NCI-H446 (cell line): ENCODE measurements at regions not wholly inside any gene's neighbourhood (a gene's known extent, or its start where the extent isn't known, plus 50 kb on each side); places are given as distances from the start of the nearest gene placed in this dataset.
"Not testable (repeated sequence)": the region's sequence is repeated elsewhere in the genome, so short reads cannot be mapped to it uniquely, and the experiment has no call there.

ENCODE experiments used
- DNase-seq, 2 experiments: peaks; one replicate each; lab custom pipeline; 2025; lab: John Stamatoyannopoulos, UW

- DNase-seq, result not testable (repeated sequence)
Observed at GRCh38 chr14:105752420-105752819, 226.0 kb downstream of the TMEM121 start.

DNA sequence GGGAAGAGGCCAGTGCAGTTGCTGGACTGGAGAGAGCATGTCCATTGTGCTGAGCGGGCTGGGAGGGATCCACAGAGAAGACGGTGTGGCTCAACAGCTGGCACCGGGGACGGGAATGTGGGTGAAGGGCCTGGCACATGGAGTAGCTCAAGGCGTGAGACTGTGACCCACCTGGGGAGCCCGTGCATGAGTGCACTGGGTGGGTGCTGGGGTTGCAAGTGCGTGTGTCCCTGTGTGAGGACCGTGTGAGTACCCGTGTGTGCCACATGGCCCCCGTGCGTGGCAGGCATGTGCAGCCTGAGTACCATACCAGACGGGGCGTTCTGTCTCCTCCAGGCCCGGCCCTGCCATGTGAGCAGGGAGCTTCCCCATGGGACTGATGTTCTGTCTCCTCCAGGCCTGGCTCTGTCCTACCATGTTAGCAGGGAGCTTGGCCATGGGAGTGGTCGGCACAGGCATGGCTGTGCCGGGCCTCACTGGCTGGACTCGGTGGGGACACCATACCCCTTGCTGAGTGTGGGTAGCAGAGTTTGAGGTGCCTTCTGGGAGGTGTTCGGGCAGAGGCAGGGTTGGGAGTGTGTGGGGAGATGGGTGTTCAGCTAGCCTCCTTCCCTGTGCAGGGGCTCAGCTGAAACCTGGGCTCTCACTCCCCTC, 234.4 kb downstream of the TMEM121 start:
- DNase-seq, result no peak

DNA sequence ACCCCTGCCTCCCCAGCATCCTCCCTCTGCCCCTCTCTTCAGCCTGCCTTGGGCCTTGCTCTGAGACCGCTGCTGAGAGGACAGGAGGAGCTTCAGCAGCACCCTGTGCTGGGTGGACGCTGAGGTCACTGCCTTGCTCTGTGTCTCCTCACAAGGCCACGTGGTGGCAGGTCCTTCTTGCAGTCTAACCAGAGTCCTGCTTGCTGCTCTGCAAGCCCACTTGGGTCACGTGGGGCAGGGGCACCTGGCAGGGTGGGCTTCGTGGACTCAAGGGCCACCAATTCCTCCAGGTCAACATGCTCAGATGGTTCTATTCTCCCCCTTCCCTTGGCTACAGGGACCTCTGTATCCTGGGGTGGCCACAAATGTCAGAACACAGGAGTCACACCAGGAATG, 235.0 kb downstream of the TMEM121 start:
- DNase-seq, result not testable (repeated sequence)

DNA sequence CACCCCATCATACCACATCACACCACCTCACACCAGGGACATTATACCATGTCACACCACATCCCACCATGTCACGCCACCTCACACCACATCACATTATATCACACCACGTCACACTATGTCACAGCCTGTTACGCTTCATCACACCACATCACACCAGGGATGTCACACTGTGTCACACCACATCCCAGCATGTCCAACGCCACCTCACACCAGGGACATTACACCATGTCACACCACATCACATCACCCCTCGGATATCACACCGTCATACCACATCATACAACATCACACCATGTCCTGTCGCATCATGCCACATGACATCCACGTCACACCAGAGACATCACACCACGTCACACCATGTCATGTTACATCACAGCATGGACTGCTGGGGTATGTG, 235.5 kb downstream of the TMEM121 start:
- no peak for DNase-seq

DNA sequence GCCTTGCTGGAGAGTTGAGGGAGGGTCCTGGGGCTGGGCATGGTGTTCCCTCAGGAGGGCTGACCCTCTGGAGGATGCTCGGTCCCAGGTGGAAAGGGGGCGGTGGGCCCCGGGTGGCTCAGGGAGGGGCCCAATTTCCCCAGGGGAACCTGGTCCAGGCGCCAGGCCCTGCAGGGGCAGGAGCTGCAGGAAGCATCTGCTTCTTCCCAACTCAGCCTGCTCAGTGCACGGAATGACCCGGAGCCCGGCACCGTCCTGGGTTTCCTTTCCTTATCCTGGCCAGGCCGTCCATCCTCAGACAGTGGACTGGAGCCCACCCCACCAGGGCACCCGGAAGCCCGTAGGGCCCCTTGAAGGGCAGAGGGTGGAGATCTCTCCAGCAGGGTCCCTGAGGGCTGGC, 235.9 kb downstream of the TMEM121 start:
- DNase-seq, result not testable (repeated sequence)

GRCh38 chr14:105764254-105764901, 238.0 kb downstream of the TMEM121 start:
- not testable (repeated sequence) for DNase-seq

DNA sequence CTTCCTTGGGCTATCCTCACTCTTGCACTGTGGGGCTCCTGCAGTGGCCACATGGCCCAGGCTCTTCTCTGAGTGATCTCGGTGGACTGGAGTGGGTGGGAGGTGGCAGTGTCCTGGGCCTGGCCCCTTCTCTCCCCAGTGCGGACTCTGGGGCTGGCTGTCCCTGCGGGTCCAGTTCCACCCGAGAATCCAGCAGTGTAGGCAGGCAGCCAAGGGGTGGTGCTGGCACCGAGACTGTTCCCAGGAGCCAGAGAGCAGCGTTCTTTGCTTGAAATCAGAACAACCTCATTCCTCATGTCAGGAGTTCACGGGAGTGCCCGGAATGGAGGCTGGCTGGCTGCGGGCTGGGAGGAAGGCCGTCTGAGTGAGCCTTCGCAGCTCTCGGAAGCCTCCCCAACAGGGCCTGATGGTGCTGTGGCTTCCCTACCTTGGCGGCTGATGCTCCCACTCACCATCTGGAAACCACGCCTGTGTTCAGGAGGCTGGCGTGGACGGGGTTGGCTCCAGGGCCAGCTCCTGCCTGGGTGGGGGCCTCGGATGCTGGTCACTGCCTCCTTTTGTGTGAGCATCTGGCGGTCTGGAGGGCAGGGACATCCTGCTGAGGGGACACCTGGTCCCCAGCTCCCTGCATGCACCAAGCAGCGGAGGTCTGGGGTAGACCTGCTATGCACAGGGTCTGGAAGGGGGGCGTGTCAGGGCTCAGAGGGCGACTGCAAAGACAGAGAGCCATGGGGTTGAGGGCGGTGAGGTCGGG, 238.9 kb downstream of the TMEM121 start:
- not testable (repeated sequence) for DNase-seq

DNA sequence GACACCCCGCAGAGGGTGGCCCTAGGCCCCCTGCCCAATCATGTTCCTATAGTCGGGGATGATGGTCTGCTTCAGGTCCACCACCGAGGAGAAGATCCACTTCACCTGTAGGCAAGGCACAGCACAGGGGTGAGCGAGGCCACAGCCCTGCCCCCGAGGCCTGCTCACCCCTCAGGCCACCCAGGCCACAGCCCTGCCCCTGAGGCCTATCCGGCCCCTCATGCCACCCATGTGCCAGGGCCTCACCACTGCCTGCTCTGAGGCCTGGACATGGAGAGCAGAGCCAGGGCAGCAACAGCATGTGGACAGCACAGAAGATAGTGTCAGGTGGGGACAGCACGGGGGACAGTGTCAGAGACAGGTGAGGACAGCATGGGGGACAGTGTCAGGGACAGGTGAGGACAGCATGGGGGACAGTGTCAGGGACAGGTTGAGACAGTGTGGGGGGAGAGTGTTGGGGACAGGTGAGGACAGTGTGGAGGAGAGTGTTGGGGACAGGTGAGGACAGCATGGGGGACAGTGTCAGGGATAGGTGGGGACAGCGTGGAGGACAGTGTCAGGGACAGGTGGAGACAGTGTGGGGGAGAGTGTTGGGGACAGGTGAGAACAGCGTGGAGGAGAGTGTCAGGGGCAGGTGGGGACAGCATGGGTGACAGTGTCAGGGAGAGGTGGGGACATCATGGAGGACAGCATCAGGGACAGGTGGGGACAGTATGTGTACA, 239.7 kb downstream of the TMEM121 start:
- no peak for DNase-seq

- no peak for DNase-seq
Observed at GRCh38 chr14:105767315-105767714, 240.9 kb downstream of the TMEM121 start.

- DNase-seq, result not testable (repeated sequence)
Observed at GRCh38 chr14:105768039-105768438, 241.7 kb downstream of the TMEM121 start.

GRCh38 chr14:105769061-105769730, 242.8 kb downstream of the TMEM121 start:
- not testable (repeated sequence) for DNase-seq

GRCh38 chr14:105770619-105771216, 244.3 kb downstream of the TMEM121 start:
- not testable (repeated sequence) for DNase-seq

DNA sequence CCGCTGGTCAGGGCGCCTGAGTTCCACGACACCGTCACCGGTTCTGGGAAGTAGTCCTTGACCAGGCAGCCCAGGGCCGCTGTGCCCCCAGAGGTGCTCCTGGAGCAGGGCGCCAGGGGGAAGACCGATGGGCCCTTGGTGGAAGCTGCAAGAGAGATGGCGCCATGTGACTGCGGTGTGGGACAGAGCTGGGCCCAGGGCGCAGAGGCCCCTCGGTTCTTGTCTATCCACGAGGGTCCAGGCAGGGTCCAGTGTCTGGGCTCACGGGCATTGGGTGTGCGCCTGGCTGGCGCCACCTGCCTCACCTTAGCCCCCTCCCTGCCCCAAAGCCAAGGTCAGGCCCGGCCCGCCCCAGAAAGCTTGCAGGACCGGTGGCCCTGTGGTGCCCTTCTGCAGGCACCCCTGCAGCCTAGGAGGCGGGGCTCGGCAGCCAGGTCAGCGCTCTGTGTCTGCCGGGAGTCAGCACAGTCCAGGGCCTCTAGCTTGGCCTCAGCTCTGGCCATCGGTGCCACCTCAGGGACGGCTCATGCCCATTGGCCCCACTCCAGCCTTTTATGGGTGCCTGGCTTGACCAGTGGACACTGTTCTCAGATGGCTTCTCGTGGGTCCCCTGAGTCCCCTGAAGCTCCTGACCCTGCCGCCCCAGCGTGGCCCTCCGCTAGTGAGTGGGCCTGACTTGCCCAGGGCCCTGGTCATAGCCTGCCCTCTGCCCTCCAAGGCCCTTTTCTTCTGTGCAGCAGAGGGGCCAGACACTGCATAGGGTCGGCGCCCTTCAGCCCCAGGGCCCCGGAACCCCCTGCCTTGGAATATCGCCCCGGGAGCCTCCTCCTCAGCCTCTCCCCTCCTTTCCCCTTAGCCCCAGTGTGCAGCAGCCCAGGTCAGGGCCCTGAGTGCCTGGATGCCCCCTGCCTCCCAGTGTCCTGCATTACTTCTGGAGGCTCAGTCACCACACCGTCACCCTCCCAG, 245.2 kb downstream of the TMEM121 start:
- not testable (repeated sequence) for DNase-seq

DNA sequence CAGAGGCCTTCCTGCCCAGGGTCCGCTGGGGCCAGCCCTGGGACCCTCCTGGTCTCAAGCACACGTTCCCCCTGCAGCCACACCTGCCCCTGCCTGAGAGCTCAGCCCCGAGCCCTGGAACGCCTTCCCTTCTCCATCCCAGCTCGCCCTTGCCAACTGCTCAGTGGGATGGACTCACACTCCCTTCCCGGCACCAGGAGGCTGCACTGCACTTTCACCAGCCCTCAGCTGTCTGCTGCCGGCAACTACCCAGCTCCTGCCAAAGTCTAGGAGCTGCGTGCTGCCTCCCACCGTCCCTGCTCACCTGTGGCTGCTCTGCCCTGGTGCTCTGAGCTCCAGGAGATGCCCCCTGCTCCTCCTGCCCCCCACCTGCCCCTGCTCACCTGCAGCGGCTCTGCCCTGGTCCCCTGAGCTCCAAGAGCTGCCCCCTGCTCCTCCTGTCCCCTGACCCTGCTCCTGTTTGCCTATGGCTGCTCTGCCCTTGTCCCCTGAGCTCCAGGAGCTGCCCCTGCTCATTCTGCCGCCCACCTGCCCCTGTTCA, 246.4 kb downstream of the TMEM121 start:
- not testable (repeated sequence) for DNase-seq

DNA sequence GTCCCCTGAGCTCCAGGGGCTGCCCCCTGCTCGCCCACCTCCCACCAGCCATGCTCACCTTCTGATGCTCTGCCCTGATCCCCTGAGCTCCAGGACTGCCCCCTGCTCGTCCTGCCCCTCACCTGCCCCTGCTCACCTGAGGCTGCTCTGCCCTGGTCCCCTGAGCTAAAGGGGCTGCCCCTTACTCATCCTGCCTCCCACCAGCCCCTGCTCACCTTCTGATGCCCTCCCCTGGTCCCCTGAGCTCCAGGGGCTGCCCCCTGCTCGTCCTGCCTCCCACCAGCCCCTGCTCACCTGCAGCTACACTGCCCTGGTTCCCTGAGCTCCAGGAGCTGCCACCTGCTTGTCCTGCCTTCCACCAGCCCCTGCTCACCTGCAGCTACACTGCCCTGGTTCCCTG, 247.2 kb downstream of the TMEM121 start:
- no peak for DNase-seq

DNA sequence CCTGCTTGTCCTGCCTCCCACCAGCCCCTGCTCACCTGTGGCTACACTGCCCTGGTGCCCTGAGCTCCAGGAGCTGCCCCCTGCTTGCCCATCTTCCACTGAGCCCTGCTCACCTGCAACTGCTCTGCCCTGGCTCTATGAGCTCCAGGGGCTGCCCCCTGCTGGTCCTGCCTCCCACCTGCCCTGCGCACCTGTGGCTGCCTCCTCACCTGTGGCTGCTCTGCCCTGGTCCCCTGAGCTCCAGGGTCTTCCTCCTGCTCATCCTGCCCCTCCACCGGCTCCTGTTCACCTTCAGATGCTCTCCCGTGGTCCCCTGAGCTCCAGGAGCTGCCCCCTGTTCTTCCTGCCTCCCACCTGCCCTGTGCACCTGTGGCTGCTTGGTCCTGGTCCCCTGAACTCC, 247.6 kb downstream of the TMEM121 start:
- no peak for DNase-seq

- DNase-seq, result not testable (repeated sequence)
Observed at GRCh38 chr14:105774585-105775348, 248.4 kb downstream of the TMEM121 start.

GRCh38 chr14:105775349-105775923, 249.1 kb downstream of the TMEM121 start:
- not testable (repeated sequence) for DNase-seq

- not testable (repeated sequence) for DNase-seq
Observed at GRCh38 chr14:105776112-105776511, 249.7 kb downstream of the TMEM121 start.
